Renal pelvis (tissue), 1 donor: ENCODE measurements at regions not wholly inside any gene's neighbourhood (a gene's known extent, or its start where the extent isn't known, plus 50 kb on each side); places are given as distances from the start of the nearest gene placed in this dataset.
"Not testable (repeated sequence)": the region's sequence is repeated elsewhere in the genome, so short reads cannot be mapped to it uniquely, and the experiment has no call there.

Source experiments
- DNase-seq: peaks from one replicate; pipeline ENCODE4 v3.0.0-alpha.2; 2013

GRCh38 chr1:31510853-31511789, 65.2 kb upstream of the TINAGL1 start:
- DNase-seq, result peak; percentile 33

GRCh38 chr1:31511848-31512615, 64.3 kb upstream of the TINAGL1 start:
- no peak for DNase-seq

GRCh38 chr1:31514117-31514516, 62.2 kb upstream of the TINAGL1 start:
- DNase-seq, result no peak

GRCh38 chr1:31515056-31515775, 61.1 kb upstream of the TINAGL1 start:
- DNase-seq, result no peak

GRCh38 chr1:31515936-31516335, 60.4 kb upstream of the TINAGL1 start:
- DNase-seq, result no peak

- no peak for DNase-seq
These were observed 59.0 kb upstream of the TINAGL1 start for GRCh38 chr1:31517301-31517700.

GRCh38 chr1:31517986-31518385, 58.3 kb upstream of the TINAGL1 start:
- DNase-seq, result not testable (repeated sequence)

- DNase-seq, result no peak
These were observed 54.4 kb upstream of the TINAGL1 start for GRCh38 chr1:31521761-31522555.

- DNase-seq, result no peak
These were observed 53.8 kb upstream of the TINAGL1 start for GRCh38 chr1:31522556-31522845.

- DNase-seq, result no peak
These were observed 53.3 kb upstream of the TINAGL1 start for GRCh38 chr1:31523012-31523411.

GRCh38 chr1:31523769-31524168, 52.5 kb upstream of the TINAGL1 start:
- DNase-seq, result no peak

GRCh38 chr1:31524186-31524901, 52.0 kb upstream of the TINAGL1 start:
- no peak for DNase-seq
